ENCODE measurements at regions not wholly inside any gene's neighbourhood (a gene's known extent, or its start where the extent isn't known, plus 50 kb on each side); places are given as distances from the start of the nearest gene placed in this dataset.

DNA sequence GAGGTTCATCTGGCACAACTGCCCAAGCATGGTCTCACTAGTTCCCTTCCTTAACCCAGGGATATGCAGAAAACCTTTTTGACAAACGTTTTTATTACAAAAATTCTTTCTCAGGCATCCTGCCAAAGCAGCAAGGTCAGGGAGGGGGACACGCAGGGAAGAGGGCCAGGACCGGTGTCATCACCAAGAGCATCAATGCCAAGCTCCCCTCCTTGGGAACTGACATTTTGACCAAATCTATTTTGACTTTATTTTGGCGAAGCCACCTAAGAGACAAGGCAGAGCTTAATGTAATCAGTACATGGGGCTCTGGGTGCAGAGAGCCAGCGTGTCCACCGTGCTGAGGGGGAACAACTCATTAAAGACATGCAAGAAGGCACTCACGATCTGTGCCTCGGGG is 265.2 kb downstream of the CBLN1 start:
- WGBS, 2 donors = 37 to 42% methylated on average over 8 of the region's 8 CpGs
- H3K27ac ChIP-seq = no peak overlapping the region
- intact Hi-C loops (cut with DNase I) = no loop called here
- H3K9me3 ChIP-seq = no peaks in the 10 kb centered on the region
- H3K36me3 ChIP-seq = no peaks in the 10 kb centered on the region
- H3K27me3 ChIP-seq = peaks cover 0 to 63% (median 0%) of the 10 kb centered on the region in 4 donors
- DNase-seq = no peak
- no peaks in the 10 kb centered on the region for H3K4me1 ChIP-seq
- TF ChIP-seq, protein P1, sequence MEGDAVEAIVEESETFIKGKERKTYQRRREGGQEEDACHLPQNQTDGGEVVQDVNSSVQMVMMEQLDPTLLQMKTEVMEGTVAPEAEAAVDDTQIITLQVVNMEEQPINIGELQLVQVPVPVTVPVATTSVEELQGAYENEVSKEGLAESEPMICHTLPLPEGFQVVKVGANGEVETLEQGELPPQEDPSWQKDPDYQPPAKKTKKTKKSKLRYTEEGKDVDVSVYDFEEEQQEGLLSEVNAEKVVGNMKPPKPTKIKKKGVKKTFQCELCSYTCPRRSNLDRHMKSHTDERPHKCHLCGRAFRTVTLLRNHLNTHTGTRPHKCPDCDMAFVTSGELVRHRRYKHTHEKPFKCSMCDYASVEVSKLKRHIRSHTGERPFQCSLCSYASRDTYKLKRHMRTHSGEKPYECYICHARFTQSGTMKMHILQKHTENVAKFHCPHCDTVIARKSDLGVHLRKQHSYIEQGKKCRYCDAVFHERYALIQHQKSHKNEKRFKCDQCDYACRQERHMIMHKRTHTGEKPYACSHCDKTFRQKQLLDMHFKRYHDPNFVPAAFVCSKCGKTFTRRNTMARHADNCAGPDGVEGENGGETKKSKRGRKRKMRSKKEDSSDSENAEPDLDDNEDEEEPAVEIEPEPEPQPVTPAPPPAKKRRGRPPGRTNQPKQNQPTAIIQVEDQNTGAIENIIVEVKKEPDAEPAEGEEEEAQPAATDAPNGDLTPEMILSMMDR (IDR thresholded peaks at IDR 0.05) = no peak
- no peak for TF ChIP-seq POLR2A (IDR thresholded peaks at IDR 0.05)
- H3K4me3 ChIP-seq = no peak overlapping the region

DNA sequence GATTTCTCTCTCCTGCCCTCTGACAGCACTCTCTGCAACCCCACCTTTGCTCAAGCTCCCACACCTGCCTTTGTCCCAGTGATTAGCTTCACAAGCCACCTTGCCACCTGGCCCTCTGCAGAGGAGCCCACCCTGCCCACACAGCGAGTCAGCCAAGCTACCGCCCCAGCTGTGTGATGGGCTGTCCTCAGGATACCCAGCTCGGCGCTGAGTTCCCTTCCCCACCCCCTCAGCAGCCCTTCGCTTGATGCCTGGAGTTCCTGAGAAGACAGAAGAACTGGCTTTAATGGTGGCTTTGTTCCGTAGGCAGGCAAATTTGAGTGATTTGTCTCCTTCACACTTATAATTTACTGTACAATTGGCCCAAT is 266.4 kb downstream of the CBLN1 start:
- TF ChIP-seq, protein P1 (IDR thresholded peaks at IDR 0.05) = no peak
- TF ChIP-seq POLR2A (IDR thresholded peaks at IDR 0.05) = no peak
- no peaks in the 10 kb centered on the region for H3K36me3 ChIP-seq
- H3K27ac ChIP-seq = no peak overlapping the region
- WGBS, 2 donors = 12 to 29% methylated on average over 4 to 6 of the region's 6 CpGs
- H3K4me3 ChIP-seq = no peak overlapping the region
- DNase-seq = no peak
- no peaks in the 10 kb centered on the region for H3K4me1 ChIP-seq
- intact Hi-C loops (cut with DNase I) = no loop called here
- peaks cover 0 to 58% (median 0%) of the 10 kb centered on the region in 4 donors for H3K27me3 ChIP-seq
- H3K9me3 ChIP-seq = no peaks in the 10 kb centered on the region

GRCh38 chr16:49014277-49015224 is 267.1 kb downstream of the CBLN1 start:
- 56 to 57% methylated on average over 15 of the region's 15 CpGs for WGBS, 2 donors
- Histone ChIP-seq H3K27me3 (peaks cover 0 to 52% (median 0%) of the 10 kb centered on the region in 4 donors), H3K36me3 (no peaks in the 10 kb centered on the region), H3K9me3 (no peaks in the 10 kb centered on the region), H3K27ac (no peak overlapping the region), H3K4me1 (no peaks in the 10 kb centered on the region), H3K4me3 (no peak overlapping the region)
- intact Hi-C loops (cut with DNase I) = no loop called here
- no peak for DNase-seq
- TF ChIP-seq, protein P1 (IDR thresholded peaks at IDR 0.05) = no peak
- TF ChIP-seq POLR2A (IDR thresholded peaks at IDR 0.05) = no peak

- 40 to 70% methylated on average over 5 of the region's 5 CpGs for WGBS, 2 donors
- TF ChIP-seq, protein P1 (IDR thresholded peaks at IDR 0.05) = no peak
- TF ChIP-seq POLR2A (IDR thresholded peaks at IDR 0.05) = no peak
- H3K4me1 ChIP-seq = no peaks in the 10 kb centered on the region
- H3K9me3 ChIP-seq = no peaks in the 10 kb centered on the region
- H3K27me3 ChIP-seq = peaks cover 0 to 43% (median 0%) of the 10 kb centered on the region in 4 donors
- no peaks in the 10 kb centered on the region for H3K36me3 ChIP-seq
- H3K27ac ChIP-seq = no peak overlapping the region
- no peak for DNase-seq
- H3K4me3 ChIP-seq = no peak overlapping the region
- intact Hi-C loops (cut with DNase I) = no loop called here
Observed at GRCh38 chr16:49013727-49014080, 267.9 kb downstream of the CBLN1 start.

- H3K27me3 ChIP-seq = peaks cover 0 to 39% (median 0%) of the 10 kb centered on the region in 4 donors
- WGBS, 2 donors = 51 to 56% methylated on average over 10 to 13 of the region's 21 CpGs
- H3K9me3 ChIP-seq = no peaks in the 10 kb centered on the region
- DNase-seq = no peak
- no peak overlapping the region for H3K27ac ChIP-seq
- H3K4me1 ChIP-seq = no peaks in the 10 kb centered on the region
- TF ChIP-seq, protein P1 (IDR thresholded peaks at IDR 0.05) = no peak
- TF ChIP-seq POLR2A (IDR thresholded peaks at IDR 0.05) = no peak
- H3K36me3 ChIP-seq = no peaks in the 10 kb centered on the region
- H3K4me3 ChIP-seq = no peak overlapping the region
- intact Hi-C loops (cut with DNase I) = no loop called here
Observed at GRCh38 chr16:49012961-49013726, 268.5 kb downstream of the CBLN1 start.

All from esophagus squamous epithelium (tissue), 5 donors.